ENCODE measurements at regions not wholly inside any gene's neighbourhood (a gene's known extent, or its start where the extent isn't known, plus 50 kb on each side); places are given as distances from the start of the nearest gene placed in this dataset.

- Histone ChIP-seq H3K9me3 (no peaks in the 10 kb centered on the region), H3K36me3 (no peaks in the 10 kb centered on the region), H3K4me3 (ENCODE audit: low read depth, low read length) (no peak overlapping the region), H3K4me1 (no peaks in the 10 kb centered on the region), H3K27me3 (no peaks in the 10 kb centered on the region)
- DNase-seq = no peak
- TF ChIP-seq, protein P1, sequence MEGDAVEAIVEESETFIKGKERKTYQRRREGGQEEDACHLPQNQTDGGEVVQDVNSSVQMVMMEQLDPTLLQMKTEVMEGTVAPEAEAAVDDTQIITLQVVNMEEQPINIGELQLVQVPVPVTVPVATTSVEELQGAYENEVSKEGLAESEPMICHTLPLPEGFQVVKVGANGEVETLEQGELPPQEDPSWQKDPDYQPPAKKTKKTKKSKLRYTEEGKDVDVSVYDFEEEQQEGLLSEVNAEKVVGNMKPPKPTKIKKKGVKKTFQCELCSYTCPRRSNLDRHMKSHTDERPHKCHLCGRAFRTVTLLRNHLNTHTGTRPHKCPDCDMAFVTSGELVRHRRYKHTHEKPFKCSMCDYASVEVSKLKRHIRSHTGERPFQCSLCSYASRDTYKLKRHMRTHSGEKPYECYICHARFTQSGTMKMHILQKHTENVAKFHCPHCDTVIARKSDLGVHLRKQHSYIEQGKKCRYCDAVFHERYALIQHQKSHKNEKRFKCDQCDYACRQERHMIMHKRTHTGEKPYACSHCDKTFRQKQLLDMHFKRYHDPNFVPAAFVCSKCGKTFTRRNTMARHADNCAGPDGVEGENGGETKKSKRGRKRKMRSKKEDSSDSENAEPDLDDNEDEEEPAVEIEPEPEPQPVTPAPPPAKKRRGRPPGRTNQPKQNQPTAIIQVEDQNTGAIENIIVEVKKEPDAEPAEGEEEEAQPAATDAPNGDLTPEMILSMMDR (IDR thresholded peaks at IDR 0.05; ENCODE audit: low read depth, low read length) = no peak
Measured at GRCh38 chr10:25786899-25787298, 147.1 kb upstream of the MYO3A start.

DNA sequence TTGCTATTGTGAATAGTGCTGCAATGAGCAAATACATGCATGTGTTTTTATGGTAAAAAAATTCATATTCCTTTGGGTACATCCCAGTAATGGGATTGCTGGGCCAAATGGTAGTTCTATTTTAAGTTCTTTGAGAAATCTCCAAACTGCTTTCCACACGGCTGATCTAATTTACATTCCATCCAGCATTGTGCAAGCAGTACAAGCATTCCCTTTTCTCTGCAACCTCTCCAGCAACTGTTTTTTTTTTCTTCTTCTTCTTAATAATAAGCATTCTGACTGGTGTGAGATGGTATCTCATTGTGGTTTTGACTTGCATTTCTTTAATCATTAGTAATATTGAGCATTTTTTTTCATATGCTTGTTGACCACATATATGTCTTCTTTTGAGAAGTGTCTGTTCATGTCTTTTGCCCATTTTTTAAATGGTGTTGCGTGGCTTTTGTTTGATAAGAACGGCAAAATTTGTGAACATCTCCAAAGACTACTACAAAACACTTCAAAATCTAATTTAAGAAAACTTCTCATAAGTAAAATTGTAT is 136.1 kb upstream of the MYO3A start:
- Histone ChIP-seq H3K4me3 (ENCODE audit: low read depth, low read length) (no peak overlapping the region), H3K4me1 (no peaks in the 10 kb centered on the region), H3K27me3 (no peaks in the 10 kb centered on the region), H3K36me3 (no peaks in the 10 kb centered on the region), H3K9me3 (no peaks in the 10 kb centered on the region)
- TF ChIP-seq, protein P1 (IDR thresholded peaks at IDR 0.05; ENCODE audit: low read depth, low read length) = no peak
- DNase-seq = no peak

DNA sequence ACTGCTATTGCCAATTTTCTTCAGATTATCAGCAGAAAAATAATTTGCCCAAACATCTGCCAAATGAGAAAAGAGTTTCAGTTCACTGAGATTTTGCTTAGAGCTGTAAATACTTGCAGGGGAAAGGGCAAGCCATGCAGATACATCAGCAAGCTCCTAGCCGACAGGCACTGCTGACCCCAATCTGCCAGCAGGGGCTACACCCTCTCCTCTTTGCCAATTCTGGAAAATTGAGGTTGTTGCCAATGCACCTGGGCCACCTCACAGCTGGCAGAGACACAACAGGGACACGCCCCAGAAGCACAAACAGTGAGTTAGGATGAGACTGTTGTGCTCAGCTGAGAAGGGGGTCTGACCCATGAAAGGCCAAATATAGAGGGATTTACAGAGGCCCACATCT is 129.5 kb upstream of the MYO3A start:
- H3K27me3 ChIP-seq = no peaks in the 10 kb centered on the region
- H3K4me3 ChIP-seq (ENCODE audit: low read depth, low read length) = no peak overlapping the region
- H3K9me3 ChIP-seq = no peaks in the 10 kb centered on the region
- no peaks in the 10 kb centered on the region for H3K36me3 ChIP-seq
- H3K4me1 ChIP-seq = no peaks in the 10 kb centered on the region
- TF ChIP-seq, protein P1 (IDR thresholded peaks at IDR 0.05; ENCODE audit: low read depth, low read length) = no peak
- DNase-seq = no peak

DNA sequence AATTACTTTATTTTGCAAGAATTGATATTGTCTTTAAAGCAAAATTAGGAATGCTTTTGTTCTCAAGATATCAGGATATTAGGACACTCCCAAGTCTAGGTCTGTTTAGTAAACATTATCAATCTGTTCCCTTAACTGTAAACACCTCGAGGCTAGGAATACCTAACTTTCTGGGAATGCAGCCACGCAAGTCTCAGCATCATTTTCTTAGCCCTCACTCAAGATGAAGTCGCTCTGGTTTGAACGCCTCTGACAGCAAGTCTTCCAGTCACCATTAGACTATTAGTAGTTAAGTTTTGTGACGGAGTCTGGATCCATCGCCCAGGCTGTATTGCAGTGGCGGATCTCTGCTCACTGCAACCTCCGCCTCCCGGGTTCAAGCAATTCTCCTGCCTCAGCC is 128.0 kb upstream of the MYO3A start:
- Histone ChIP-seq H3K27me3 (no peaks in the 10 kb centered on the region), H3K4me1 (no peaks in the 10 kb centered on the region), H3K4me3 (ENCODE audit: low read depth, low read length) (no peak overlapping the region), H3K9me3 (no peaks in the 10 kb centered on the region), H3K36me3 (no peaks in the 10 kb centered on the region)
- TF ChIP-seq, protein P1 (IDR thresholded peaks at IDR 0.05; ENCODE audit: low read depth, low read length) = no peak
- no peak for DNase-seq

DNA sequence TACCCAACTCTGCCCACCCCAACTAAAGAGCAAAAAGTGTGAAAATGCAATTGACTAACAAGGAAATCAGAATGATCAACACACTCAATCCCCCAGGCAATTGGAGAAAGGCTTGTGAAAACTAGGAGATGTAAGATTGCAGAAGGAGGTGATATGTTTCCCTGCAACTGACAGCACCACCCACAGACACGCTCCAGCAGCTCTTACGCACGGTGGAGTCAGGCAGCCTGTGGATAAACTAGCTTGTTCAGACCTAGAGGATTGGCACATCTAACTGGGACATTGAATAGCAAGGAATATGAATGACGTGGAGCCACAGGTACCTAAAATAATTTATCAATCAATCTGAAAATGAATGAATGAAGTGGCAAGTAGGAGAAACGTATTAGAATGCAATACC is 125.7 kb upstream of the MYO3A start:
- H3K36me3 ChIP-seq = no peaks in the 10 kb centered on the region
- DNase-seq = no peak

GRCh38 chr10:25811052-25811685 is 122.9 kb upstream of the MYO3A start:
- Histone ChIP-seq H3K9me3 (no peaks in the 10 kb centered on the region), H3K4me3 (ENCODE audit: low read depth, low read length) (no peak overlapping the region), H3K4me1 (no peaks in the 10 kb centered on the region), H3K36me3 (no peaks in the 10 kb centered on the region), H3K27me3 (no peaks in the 10 kb centered on the region)
- TF ChIP-seq, protein P1 (IDR thresholded peaks at IDR 0.05; ENCODE audit: low read depth, low read length) = no peak
- no peak for DNase-seq

More for the DNA sequence above, 125.7 kb upstream of the MYO3A start:
- Histone ChIP-seq H3K4me1 (no peaks in the 10 kb centered on the region), H3K9me3 (no peaks in the 10 kb centered on the region), H3K27me3 (no peaks in the 10 kb centered on the region), H3K4me3 (ENCODE audit: low read depth, low read length) (no peak overlapping the region)
- TF ChIP-seq, protein P1 (IDR thresholded peaks at IDR 0.05; ENCODE audit: low read depth, low read length) = no peak
